ENCODE measurements at regions not wholly inside any gene's neighbourhood (a gene's known extent, or its start where the extent isn't known, plus 50 kb on each side); places are given as distances from the start of the nearest gene placed in this dataset.

DNA sequence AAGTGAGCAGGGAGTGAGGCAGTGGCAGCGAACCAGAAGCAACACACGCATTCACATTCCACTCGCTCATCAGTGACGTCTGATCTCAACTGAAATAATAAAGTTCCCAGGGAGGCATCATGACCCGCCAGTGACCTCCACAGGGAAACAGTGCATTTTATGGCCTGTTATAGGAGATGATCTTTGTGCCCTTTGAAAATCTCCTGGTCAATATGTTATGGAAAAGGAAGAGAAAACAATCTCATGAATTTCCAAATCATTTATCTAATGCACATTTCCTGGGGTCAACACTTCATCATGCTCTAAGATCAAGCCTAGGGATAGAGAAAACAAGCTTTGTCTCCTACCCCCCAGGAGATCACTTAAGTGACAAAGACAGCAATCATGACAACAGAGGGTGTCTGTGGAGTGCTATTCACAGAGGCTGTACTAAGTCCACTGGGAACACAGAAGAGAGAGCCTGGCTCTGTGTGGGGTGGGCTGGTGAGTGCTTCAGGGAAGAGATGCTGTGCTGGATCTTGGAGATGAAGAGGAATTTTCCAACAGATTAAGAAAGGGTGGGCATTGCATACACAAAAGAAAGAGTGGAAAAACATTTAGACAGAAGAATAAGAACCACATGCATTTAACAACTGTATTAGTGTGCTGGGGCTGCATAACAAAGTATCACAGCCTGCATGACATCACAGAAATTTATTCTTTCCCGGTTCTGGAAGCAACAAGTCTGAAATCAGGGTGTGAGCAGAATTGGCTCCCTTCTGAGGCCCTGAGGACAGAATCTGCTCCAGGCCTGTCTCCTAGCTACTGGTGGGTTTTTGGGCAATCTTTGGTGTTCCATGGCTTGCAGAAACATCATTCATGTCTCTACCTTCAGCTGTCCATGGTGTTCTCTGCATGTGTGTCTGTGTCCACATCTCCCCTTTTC lies 613.9 kb upstream of the IGFBP3 start (continued):
- no peak for TF ChIP-seq CTBP2 (IDR thresholded peaks at IDR 0.05; ENCODE audit: borderline replicate concordance, insufficient read depth, insufficient read length, low read length)

All from H1 (cell line).